ENCODE measurements at regions not wholly inside any gene's neighbourhood (a gene's known extent, or its start where the extent isn't known, plus 50 kb on each side); places are given as distances from the start of the nearest gene placed in this dataset.

DNA sequence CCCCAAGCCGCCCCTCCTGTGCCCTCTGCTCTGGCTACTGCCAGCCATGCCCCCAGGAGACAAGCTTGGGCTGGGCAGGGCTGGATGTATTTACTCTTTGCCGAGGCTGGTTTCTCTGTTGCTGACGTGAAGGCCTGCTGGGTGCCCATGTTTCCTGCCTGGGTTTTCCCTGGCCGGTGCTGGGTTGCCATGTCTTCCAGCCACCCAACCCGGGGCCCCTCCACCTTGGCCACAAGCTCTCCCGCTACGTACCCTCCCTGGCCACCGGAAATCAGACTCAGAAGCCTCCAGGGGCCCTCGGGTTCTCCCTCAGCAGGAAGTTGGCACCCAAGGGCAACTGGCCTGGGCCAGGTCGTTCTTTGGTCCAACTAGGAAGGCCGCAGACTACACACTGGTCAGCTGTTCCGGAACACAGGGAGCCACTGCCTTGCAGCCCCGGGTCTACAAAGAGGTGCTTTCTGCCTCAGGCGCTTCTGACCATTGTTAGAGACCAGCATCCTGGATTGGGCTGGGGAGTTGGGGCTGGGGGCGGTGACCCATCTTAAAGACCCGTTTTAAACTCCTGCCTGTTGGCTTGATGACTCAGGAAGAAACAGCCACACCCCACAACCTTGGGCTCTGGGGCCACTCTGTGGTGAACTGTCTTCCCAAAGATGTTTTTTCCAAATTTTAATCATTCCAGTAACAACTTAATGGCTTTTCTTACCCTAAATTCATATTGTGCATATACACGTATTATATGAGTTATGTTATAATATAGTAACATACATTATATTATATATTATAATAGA lies 71.2 kb upstream of the RUNX3 start:
- DNase-seq = no peak

DNA sequence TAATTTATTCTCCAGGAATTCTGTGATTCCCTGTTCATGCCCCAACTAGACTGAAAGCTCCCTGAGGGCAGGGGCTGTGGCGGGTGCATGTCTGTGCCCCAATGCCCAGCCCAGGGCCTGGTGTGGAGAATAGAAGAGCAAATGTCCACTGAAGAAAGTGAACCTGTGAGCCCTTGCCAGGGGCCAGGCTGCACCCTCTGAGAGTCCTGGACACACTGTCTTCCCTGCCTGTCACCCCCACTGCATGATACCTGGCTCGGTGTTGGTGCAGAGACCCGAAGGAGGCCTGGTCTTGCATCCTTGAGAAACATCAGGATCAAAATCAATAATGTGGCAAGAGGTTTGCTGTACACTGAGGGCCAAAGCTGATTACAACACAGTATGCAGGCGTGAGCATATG lies 69.8 kb upstream of the RUNX3 start:
- no peak for DNase-seq

DNA sequence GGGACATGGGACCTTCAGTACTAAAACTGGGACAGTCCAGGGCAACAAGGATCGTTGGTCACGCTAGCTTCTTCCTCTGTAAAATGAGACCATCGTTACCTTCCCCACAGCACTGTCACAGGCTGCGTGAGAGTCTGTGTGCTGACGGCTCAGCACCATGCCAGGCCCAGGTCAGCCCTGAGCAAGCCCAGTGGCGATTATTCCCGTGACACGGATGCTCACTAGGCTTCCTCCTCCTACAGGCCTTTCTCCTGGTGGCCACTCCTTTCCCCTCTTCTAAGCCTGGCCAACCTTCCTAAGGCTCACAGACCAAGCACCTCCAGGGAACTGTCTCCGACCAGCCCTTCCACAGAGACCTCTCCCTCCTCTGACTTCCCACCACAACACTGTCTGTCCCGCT lies 69.3 kb upstream of the RUNX3 start:
- DNase-seq = no peak

DNA sequence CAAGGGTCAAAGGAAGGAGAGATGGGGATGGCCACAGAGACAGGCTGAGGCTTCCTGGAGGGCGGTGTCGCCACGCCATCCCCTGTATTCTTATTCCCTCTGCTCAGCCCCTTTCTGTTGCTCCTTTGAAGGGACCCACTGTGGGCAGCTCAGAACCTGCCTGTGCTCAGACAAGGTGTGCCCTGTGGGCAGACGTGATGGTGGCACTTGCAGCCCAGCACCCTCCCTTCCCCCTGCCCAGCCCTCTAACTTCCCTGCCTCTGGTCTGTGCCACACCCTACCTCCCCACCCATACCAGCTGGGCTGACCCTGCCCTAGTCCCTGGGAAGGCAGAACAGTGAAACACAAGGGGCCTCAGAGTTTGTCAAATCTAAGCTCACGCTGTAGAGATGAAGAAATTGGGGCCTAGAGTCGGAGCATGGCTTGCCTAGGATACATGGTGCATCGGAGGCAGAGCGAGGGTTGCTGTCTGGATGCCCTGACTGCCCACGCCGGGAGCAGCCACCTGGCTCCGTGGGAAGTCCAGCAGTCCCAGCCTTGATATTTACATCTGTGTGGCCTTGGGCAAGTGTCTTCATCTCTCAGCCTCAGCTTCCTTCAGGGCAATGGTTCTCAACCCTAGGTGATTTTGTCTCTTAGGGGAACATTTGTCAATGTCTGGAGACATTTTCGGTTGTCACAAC lies 68.6 kb upstream of the RUNX3 start:
- no peak for DNase-seq

DNA sequence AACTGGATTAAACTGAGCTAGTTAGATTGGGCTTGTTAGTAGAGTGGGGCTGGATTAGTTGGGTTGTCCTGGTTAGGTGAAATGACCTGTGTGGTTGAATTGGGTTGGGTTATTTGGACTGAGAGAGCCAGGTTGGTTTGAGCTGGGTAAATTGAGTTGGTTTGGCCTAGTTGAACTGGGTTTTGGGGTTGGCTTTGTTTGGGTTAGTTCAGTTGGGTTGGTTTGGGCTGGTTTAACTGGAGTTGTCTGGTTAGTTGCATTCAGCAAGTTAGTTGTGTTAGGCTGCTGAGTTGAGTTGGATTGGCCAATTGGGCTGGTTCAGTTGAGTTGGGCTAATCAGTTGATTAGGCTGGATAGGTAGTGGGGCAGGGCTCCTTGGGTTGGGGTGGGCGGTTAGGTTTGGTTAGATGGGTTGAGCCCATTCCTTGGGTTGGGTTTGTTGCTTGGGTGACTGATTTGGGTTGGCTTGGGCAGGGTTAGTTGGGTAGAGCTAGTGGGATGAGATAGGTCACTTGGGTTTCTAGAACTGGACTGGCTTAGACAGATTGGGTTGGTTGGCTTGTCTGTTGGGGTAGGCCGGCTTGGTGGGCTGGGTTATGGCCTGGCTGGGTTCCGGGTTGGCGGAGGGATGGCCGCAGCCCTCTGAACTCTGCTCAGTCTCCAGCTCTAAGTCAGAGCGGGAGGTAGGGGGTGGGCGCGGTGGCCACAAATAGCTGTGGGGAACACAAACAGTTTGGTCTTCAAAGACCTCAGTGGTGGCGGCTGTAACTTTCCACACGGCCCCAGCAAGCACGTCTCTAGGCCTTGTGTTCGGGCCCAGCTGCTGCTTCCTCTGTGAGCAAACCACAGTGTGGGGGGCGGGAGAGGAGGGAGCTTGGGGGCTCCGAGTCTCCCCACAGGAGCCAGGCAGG lies 67.2 kb upstream of the RUNX3 start:
- DNase-seq = no peak

DNA sequence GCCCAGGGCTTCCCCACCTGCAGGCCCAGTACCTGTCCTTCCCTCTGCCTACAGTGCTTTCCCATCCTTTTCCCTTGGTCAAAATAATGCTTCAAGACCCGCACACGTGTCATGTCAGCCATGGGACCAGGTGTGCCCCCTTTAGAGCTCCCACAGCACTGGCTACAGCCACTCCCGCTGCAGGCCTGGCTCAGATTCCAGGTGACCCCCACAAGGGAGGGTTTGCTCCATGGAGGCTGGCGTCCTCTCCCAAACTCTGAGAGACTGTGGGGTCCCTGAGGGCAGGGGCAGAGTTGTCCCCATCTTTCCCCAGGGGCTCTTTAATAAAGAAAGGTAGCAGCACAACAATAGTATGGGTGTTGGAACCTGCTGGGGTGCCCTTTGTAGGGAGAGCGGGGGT lies 66.4 kb upstream of the RUNX3 start:
- DNase-seq = no peak

DNA sequence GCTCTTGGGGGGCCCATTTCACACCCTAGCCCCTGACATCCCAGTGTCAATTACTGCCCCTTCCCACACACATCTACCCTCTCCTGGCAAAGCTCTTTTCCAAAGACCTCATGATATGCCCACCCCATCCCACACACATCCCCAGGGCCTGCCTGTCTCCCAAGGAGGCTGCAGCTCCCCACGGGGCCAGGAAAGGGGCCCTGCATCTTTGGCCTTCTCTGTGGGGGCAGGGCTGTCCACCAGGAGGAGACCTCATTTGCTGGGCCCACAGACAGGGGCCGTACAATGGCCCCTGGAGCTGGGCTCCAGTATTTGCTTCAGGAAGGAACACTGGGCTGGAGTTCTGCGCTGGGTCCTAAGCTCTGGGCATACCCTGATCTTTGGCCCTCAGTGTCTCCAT lies 65.6 kb upstream of the RUNX3 start:
- DNase-seq = no peak

DNA sequence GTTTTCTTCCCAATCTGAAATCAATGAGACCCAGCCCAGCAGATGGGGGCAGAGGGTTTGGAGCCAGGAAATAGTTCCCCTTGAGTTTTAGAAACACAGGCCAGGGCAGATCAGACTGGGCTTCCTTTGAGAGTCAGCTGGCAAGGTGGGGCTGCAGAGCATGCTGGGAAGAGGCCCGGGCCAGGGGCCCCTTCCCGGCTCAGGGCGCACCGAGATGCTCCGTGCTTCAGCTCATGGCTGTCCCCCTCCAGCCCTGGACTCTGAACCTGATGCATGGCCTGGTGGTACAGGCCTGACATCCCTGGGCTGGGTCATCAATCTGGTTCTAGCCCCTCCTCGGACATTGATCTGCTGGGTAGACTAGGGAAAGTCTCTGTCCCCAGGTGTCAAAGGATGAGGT lies 65.1 kb upstream of the RUNX3 start:
- DNase-seq = no peak

DNA sequence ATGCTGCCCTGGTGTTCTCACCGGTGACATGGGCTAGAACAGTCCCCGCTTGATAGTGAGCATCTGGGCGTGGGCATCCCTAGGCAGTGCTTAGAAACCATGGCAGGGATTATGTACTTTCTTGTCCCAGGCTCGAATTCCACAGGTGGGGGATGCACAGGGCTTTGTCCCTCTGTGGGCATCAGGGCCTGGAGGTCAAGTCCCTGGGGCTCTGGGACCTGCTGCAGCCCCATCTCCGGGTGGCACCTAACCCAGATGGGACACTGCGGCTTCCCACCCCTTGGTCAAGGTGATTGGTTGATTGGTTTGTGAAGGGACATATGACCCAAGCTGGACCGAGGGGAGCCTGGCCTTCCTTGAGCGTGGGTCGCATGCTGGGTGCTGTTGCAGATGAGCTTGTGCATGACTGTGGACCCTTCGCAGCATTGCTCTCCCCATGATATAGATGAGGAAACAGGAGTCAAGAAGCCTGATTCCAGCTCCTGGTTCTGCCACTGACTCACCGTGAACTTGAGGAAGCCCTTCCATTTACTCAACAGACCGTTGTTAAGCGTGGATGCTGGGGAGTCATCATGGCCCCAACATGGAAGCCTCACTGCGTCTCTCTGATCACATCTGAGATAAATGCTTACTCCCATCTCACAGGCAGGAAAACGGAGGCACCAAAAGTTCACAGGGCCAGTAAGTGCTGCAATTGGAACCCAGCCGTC lies 64.0 kb upstream of the RUNX3 start:
- DNase-seq = no peak

DNA sequence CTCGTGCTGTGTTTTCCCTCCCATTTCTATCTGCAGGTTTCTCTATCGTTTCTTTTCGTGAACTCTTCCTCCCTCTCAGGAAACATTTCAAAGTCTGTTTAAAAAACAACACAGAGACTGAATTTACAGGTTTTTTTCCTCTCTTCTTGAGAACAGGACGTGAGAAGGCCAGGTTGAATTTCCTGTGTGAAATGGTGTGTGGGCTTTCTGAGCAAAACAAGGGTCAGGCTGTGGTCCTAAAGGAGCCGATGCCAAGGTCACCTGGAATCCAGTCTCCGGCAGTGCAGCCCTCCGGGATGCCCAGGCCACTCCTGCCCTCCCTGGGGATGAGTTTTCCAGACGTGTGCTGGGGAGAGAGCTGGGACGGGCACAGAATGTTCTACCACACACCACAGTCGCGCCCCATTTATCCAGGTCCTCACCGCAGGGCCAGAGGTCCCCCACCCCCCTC lies 62.7 kb upstream of the RUNX3 start:
- no peak for DNase-seq

DNA sequence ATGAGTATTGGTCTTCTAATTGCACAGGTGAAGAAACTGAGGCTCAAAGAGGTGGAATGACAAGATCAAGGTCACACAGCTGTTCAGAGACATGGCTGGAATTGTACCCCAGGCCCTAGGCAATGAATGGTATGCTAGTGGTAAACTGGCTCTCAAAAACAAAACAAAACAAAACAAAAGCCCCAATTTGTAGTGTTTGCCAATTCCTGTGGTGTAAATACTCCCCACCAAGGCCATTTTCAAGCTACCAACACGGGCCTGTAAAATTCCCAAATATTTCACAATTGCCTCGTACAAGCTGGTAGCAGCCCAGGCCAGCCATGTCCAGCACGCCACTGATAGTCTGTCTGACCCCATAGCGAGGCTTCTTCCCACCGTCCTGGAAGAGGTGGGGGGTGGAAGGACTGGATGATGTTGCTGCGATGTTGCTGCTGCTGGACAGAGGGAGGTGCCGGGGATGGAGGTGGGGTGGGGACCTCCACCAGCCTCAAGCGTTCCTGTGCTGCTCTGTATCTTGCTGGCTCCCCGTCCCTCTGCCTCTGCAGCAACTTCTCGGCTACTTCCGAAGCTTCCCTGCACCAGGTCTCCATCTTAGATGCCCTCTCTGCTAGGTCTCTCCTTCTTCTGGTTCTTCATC lies 62.2 kb upstream of the RUNX3 start:
- no peak for DNase-seq

DNA sequence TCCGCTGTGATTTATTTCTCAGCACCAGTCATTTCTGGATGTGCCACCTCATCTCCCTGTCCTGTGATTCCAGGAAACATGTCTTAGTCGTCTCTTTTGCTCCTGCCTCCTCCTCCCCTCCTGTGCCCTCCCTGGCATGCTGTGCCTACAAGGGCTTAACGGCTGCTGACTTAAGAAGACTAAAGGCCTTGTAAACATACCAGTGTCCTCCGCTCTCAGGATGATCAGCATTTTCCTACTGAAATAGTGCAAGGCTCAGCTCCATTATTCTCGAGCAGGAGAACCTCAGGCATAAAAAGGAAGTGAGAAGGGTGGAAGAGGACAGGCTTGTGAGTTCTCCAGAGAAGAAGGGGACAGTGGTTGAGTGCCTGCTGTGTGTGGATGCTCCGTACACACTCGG lies 61.6 kb upstream of the RUNX3 start:
- no peak for DNase-seq

DNA sequence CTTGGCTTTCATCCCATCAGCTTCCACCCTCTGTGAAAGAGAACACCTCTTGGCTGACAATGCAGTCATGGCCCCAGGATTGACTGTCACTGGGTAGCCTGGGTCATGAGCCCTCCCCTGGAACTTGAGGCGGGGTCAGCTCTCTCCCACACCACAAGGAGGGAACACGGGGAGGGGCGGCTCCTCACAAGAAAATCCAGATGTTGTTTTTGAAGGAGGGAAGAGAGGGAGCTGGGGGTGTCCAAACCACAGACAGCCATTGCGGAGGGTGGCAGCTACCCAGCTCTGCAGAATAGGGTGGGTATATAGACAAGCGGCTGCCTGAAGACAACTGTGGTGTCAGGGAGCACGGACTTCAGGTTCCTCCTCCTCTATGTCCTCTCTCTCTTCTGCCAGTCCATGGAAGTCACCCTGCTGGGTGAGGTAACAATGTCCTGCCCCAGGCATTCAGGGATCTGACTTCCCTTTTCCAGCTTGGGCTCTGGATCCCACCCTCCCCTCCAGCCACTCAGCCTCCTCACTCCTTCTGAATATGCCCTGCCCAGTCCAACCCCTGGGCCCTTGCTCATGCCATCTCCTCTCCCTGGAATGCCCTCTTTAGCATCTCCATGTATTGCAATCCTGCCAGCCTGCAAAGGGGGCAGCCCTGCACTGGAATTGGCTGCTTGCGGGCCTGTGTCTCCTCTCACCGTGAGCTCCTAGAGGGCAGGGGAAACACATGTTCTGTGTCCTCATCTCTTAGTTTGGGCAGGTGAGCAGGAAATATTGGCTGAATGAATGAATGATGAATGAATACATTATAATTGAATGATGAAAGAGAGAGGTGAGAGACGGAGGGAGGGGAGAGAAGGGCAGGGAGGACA lies 60.9 kb upstream of the RUNX3 start:
- DNase-seq = no peak

DNA sequence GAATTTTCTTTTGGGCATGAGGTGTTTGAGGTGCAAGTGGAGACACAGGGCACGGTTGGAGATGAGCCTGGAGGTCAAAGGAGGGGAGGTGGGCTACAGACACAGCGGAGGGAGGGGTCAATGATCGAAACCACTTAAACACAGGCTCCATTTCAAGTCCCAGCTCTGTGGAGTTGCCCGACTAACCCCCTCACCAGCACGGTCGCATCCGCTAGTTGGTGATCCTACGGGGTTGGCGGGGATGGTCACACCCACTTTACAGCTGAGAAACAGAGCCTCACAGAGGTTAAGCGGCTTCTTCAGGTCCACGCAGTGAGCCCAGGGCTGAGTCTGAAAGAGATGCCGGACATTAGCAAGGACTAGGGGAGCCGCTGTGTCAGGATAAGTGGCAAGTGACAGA lies 60.1 kb upstream of the RUNX3 start:
- no peak for DNase-seq

DNA sequence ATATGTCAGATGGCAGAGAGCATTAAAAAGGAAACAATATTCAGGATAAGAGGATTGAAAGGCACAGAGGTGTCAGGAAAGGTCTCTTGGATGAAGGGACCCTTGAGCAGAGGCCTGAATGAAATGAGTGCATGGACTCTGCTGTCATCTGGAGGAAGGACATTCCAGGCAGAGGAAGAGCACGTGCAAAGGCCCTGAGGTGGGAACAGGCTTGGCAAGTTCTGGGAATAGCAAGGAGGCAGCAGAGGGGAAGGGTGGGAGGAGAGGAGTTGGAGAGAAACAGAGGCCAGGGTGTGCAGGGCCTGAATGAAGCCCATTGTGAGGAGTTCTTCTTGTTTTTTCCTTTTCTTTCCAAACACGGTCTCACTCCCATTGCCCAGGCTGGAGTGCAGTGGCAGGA lies 59.0 kb upstream of the RUNX3 start:
- no peak for DNase-seq

DNA sequence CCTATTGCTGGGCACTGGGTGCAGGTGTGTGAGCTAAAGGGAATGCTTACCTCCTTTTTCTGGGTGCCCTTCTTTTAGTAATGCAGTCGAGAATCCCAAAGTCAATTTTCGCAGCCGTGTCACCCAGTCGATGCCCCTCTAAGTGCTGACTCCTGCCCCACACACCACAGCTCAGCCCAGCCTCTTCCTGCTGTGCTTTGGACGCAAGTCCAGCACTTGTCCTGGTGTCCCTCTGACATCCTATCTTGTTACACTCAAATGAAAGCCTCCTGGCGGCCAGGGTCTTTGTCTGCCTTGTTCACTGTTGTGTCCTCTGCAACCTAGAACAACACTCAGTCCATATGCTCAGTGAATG lies 58.5 kb upstream of the RUNX3 start:
- no peak for DNase-seq

DNA sequence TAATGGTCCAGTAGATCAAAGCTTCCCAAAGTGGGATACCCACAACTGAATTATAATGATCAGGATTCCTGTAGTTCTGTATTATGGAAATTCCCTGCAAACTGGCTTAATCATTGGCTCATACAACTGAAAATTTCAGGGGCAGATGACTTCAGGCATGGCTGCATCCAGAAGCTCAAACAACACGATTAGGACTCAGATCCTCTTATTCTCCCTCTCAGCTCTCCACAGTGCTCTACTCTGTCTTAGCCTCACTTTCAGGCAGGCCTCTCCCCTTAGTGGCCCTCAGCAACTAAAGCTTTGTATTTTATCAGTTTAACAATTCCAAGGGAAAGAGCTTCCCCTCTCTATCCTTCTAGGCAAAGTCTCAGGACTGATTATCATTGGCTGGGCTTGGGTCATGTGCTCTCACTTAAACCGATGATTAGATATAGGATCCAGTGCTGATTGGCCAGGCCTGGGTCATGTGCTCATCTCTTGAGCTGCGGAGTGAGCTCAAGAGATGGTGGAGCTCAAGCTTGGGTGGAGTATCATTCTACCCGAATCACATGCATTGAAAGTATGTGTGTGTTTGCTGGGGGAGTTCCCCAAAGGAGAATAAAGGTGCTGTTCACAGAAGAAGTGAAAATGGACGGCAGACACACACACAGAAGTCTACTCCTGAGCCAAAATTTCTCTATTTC lies 57.9 kb upstream of the RUNX3 start:
- no peak for DNase-seq

DNA sequence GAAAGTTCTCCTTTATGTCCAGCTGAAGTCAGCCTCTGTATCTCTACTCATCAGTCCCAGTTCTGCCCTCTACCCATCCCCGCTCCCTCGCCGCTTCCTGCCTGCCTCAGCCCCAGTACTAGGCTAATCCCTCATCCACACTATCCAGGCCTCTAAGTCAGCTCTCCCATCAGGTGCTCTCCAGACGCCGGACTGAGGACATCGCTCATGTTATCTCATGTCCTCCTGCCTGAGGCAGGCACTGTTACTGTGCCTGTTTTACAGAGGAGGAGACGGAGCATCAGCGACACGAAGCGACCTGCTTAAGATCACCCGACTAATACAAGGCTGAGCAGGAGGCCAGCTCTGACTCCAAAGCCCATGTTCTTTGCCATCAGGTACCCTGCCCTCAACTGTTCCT lies 57.3 kb upstream of the RUNX3 start:
- no peak for DNase-seq

DNA sequence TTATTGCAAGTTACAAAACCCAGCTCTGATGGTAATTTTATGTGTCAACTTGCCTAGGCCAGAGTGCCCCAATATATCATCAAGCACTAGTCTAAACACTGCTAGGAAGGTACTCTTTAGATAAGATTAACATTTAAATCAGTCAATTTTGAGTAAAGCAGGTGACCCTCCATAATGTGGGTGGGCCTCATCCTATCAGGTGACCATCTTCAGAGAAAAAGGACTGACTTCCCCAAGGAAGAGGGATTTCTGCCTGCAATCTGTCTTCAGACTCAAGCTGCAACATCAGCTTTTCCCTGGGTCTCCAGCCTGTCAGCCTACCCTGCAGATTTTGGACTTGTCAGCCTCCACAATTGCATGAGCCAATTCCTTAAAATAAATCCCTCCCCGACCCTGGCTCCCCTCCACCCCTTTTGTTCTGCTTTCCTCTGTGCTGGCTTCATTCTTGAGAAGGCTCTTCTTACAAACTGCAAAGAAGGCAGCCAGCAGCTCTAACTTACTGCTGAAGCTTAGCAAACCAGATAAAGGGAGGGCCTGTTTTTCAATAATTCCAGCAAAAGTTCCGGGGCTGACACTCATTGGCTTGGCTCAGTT lies 56.4 kb upstream of the RUNX3 start:
- DNase-seq = no peak

DNA sequence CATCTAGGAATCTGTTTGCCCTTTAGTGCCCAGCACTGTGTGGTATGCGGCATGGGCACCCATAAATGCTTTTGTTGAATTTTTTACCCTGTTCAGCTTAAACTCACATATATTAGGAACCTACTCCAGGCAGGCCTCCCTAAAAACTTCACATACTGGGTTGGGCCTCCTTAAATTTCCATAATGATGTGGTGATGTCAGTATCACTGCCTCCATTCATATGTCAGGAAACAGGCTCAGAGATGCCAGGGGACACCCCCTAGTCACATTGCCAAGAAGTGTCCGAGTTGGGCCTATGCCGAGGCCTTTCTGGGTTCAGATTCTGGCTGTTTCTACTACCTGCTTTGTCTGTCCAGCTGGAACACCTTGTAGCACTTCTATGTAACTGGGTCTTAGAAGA lies 55.7 kb upstream of the RUNX3 start:
- no peak for DNase-seq
